ENCODE measurements at regions not wholly inside any gene's neighbourhood (a gene's known extent, or its start where the extent isn't known, plus 50 kb on each side); places are given as distances from the start of the nearest gene placed in this dataset.

- TF ChIP-seq CTCF (IDR thresholded peaks at IDR 0.05; ENCODE audit: control insufficient read depth, extremely low read depth, insufficient read depth) = no peak
- no peak overlapping the region for H3K4me3 ChIP-seq (ENCODE audit: low read depth, low read length)
- no peak for DNase-seq (ENCODE audit: low read depth)
Observed at GRCh38 chr5:17355586-17356346, 138.3 kb downstream of the BASP1 start.

- TF ChIP-seq CTCF (IDR thresholded peaks at IDR 0.05; ENCODE audit: control insufficient read depth, extremely low read depth, insufficient read depth) = no peak
- H3K4me3 ChIP-seq (ENCODE audit: low read depth, low read length) = no peak overlapping the region
- DNase-seq (ENCODE audit: low read depth) = no peak
Observed at GRCh38 chr5:17356551-17356950, 139.1 kb downstream of the BASP1 start.

GRCh38 chr5:17357504-17357903 lies 140.1 kb downstream of the BASP1 start:
- H3K4me3 ChIP-seq (ENCODE audit: low read depth, low read length) = no peak overlapping the region
- no peak for TF ChIP-seq CTCF (IDR thresholded peaks at IDR 0.05; ENCODE audit: control insufficient read depth, extremely low read depth, insufficient read depth)
- DNase-seq (ENCODE audit: low read depth) = no peak

- H3K4me3 ChIP-seq (ENCODE audit: low read depth, low read length) = no peak overlapping the region
- TF ChIP-seq CTCF (IDR thresholded peaks at IDR 0.05; ENCODE audit: control insufficient read depth, extremely low read depth, insufficient read depth) = no peak
- DNase-seq (ENCODE audit: low read depth) = no peak
Observed at GRCh38 chr5:17358031-17358430, 140.0 kb upstream of the TAF11L2 start.

GRCh38 chr5:17359451-17360011 lies 138.5 kb upstream of the TAF11L2 start:
- H3K4me3 ChIP-seq (ENCODE audit: low read depth, low read length) = no peak overlapping the region
- no peak for DNase-seq (ENCODE audit: low read depth)
- TF ChIP-seq CTCF (IDR thresholded peaks at IDR 0.05; ENCODE audit: control insufficient read depth, extremely low read depth, insufficient read depth) = no peak

- no peak for DNase-seq (ENCODE audit: low read depth)
- no peak overlapping the region for H3K4me3 ChIP-seq (ENCODE audit: low read depth, low read length)
- TF ChIP-seq CTCF (IDR thresholded peaks at IDR 0.05; ENCODE audit: control insufficient read depth, extremely low read depth, insufficient read depth) = no peak
Observed at GRCh38 chr5:17360879-17361278, 137.2 kb upstream of the TAF11L2 start.

- no peak overlapping the region for H3K4me3 ChIP-seq (ENCODE audit: low read depth, low read length)
- no peak for DNase-seq (ENCODE audit: low read depth)
- no peak for TF ChIP-seq CTCF (IDR thresholded peaks at IDR 0.05; ENCODE audit: control insufficient read depth, extremely low read depth, insufficient read depth)
Observed at GRCh38 chr5:17361331-17361730, 136.7 kb upstream of the TAF11L2 start.
